Adrenal gland (tissue), 9 donors: ENCODE measurements at regions not wholly inside any gene's neighbourhood (a gene's known extent, or its start where the extent isn't known, plus 50 kb on each side); places are given as distances from the start of the nearest gene placed in this dataset.

Source experiments
- DNase-seq, 7 donors: peaks; one replicate each; pipeline ENCODE4 v3.0.0-alpha.2; 2019 to 2020
- H3K27ac ChIP-seq, 5 donors: fragments of 200-600 bp; sonication (generic) in 4 of 5; 1 replicate in 3 of 5; 2 replicates in 2 of 5; pipeline versions ENCODE4 v1.5.1 to v1.8.0; 2016 to 2020; ENCODE audit warnings: mild to moderate bottlenecking in 1 of 5
- H3K27me3 ChIP-seq: fragments of 200-600 bp; 2 replicates; pipeline ENCODE4 v1.8.0; 2021
- H3K36me3 ChIP-seq, 2 donors: fragments of 200-600 bp; replicated peaks in 1 of 2; 1 replicate in 1 of 2; 2 replicates in 1 of 2; pipeline versions ENCODE4 v1.5.1 to v1.8.0; 2018 to 2022
- H3K4me1 ChIP-seq, 2 donors: fragments of 200-600 bp; replicated peaks in 1 of 2; 1 replicate in 1 of 2; 2 replicates in 1 of 2; pipeline versions ENCODE4 v1.5.1 to v1.8.0; 2018 to 2021
- H3K4me3 ChIP-seq, 4 donors: fragments of 200-600 bp; sonication (generic) in 3 of 4; one replicate each; pipeline ENCODE4 v1.5.1; 2016 to 2018
- H3K9me3 ChIP-seq, 3 donors: fragments of 200-600 bp; sonication (generic) in 1 of 3; replicated peaks in 1 of 3; 1 replicate in 2 of 3; 2 replicates in 1 of 3; pipeline versions ENCODE4 v1.5.1 to v1.8.0; 2016 to 2021
- CTCF ChIP-seq, 6 experiments: fragments of 450-650 bp in 4 of 6; fragments of 200-600 bp in 2 of 6; sonication (generic) in 1 of 6; IDR thresholded peaks; 1 replicate in 5 of 6; 2 replicates in 1 of 6; pipeline versions ENCODE4 v1.5.1 to v1.8.0; 2016 to 2021; ENCODE audit warnings: antibody characterized with exemption in 6 of 6, mild to moderate bottlenecking in 2 of 6, moderate library complexity in 1 of 6
- POLR2A ChIP-seq, 2 donors: fragments of 450-650 bp; IDR thresholded peaks; one replicate each; pipeline ENCODE4 v1.6.1; 2017; ENCODE audit warnings: antibody characterized with exemption in 2 of 2, mild to moderate bottlenecking in 2 of 2, moderate library complexity in 1 of 2
- WGBS, 4 donors: extraction: QIAGEN DNeasy Blood & Tissue Kit in 2 of 4; methylation state at CpG; one replicate each; pipeline versions ENCODE4 v1.1.5 to v1.1.7; 2013 to 2017; 5-methylcytosine and 5-hydroxymethylcytosine counted together
- intact Hi-C, 2 donors: fragments of 100-400 bp; cut with DNase I; formaldehyde crosslinking; loops; one replicate each; pipeline versions ENCODE4 v1.14.1 to v1.15.0; 2022 to 2023
- donor health status: healthy with polysubstance abuse.
- donor health status: Bipolar disorder and iron deficiency.
- donor health status: DM: yes; HTN: yes; CAD: no.
- donor health status: DM: no; HTN: no; CAD: no.
- donor health status: DM: no; HTN: no; CAD: no.

- no peaks in the 10 kb centered on the region for H3K9me3 ChIP-seq
- intact Hi-C loops = no loop called here
These were observed 578.4 kb upstream of the COX7C start for GRCh38 chr5:86039351-86039750.

GRCh38 chr5:86070719-86071118 lies 547.0 kb upstream of the COX7C start:
- Histone ChIP-seq H3K27ac (no peak overlapping the region), H3K9me3 (no peaks in the 10 kb centered on the region), H3K27me3 (no peaks in the 10 kb centered on the region), H3K4me3 (no peak overlapping the region), H3K4me1 (no peaks in the 10 kb centered on the region), H3K36me3 (no peaks in the 10 kb centered on the region)
- 25 to 60% (median 45%) methylated on average over 1 of the region's 1 CpG for WGBS, 4 donors
- TF ChIP-seq POLR2A (IDR thresholded peaks at IDR 0.05) = no peak
- no peak for TF ChIP-seq CTCF (IDR thresholded peaks at IDR 0.05)
- no peak for DNase-seq
- intact Hi-C loops = no loop called here

More at GRCh38 chr5:86039351-86039750, 578.4 kb upstream of the COX7C start:
- Histone ChIP-seq H3K36me3 (no peaks in the 10 kb centered on the region), H3K27ac (no peak overlapping the region), H3K4me1 (no peaks in the 10 kb centered on the region), H3K27me3 (no peaks in the 10 kb centered on the region), H3K4me3 (no peak overlapping the region)
- WGBS, 4 donors = 60 to 74% (median 72%) methylated on average over 7 of the region's 7 CpGs
- DNase-seq = no peak
- no peak for TF ChIP-seq POLR2A (IDR thresholded peaks at IDR 0.05)
- TF ChIP-seq CTCF (IDR thresholded peaks at IDR 0.05) = no peak

- no peaks in the 10 kb centered on the region for H3K9me3 ChIP-seq
- no peak for DNase-seq
- H3K36me3 ChIP-seq = no peaks in the 10 kb centered on the region
- no peak overlapping the region for H3K27ac ChIP-seq
- H3K27me3 ChIP-seq = no peaks in the 10 kb centered on the region
- no peak overlapping the region for H3K4me3 ChIP-seq
- intact Hi-C loops = no loop called here
- TF ChIP-seq CTCF (IDR thresholded peaks at IDR 0.05) (no peak), POLR2A (IDR thresholded peaks at IDR 0.05) (no peak)
- no peaks in the 10 kb centered on the region for H3K4me1 ChIP-seq
- 54 to 65% (median 58%) methylated on average over 3 of the region's 3 CpGs for WGBS, 4 donors
These were observed 543.4 kb upstream of the COX7C start for GRCh38 chr5:86074297-86074696.

GRCh38 chr5:86075139-86075538 lies 542.6 kb upstream of the COX7C start:
- Histone ChIP-seq H3K27me3 (no peaks in the 10 kb centered on the region), H3K27ac (no peak overlapping the region), H3K4me3 (no peak overlapping the region), H3K9me3 (no peaks in the 10 kb centered on the region), H3K36me3 (no peaks in the 10 kb centered on the region), H3K4me1 (no peaks in the 10 kb centered on the region)
- WGBS, 4 donors = 61 to 74% (median 69%) methylated on average over 6 of the region's 6 CpGs
- DNase-seq = no peak
- intact Hi-C loops = no loop called here
- no peak for TF ChIP-seq POLR2A (IDR thresholded peaks at IDR 0.05)
- TF ChIP-seq CTCF (IDR thresholded peaks at IDR 0.05) = no peak
